Erythroblast (primary cell): ENCODE measurements at regions not wholly inside any gene's neighbourhood (a gene's known extent, or its start where the extent isn't known, plus 50 kb on each side); places are given as distances from the start of the nearest gene placed in this dataset.

ENCODE experiments used
- GATA1 ChIP-seq: IDR thresholded peaks from 2 replicates; pipeline ENCODE4 v1.6.1; 2011; ENCODE audit warnings: low read depth, mild to moderate bottlenecking, control low read depth, low read length, moderate library complexity
- POLR2A ChIP-seq: IDR thresholded peaks from 2 replicates; pipeline ENCODE4 v1.6.1; 2011; ENCODE audit warnings: mild to moderate bottlenecking, low read length

DNA sequence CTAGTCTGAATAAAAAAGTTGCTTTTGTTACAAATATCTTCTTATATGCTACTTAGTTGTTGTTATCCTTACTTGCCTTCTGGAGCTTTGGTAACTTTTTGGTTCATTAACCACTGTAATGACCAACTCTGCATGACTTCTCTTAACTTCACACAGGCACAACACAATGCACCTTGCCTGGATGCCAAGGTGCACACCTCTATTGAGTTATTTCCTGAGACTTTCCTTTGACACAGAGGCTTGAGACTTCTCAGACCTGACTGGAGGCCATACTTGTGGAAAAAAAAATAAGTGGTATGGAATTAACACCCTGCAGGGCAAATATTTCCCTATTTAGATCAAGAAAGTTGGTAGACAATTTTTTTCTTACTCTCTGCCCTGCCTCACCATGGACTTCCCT, 1925.6 kb downstream of the EFNA5 start:
- TF ChIP-seq POLR2A (no peak), GATA1 (no peak)
